ENCODE measurements at regions not wholly inside any gene's neighbourhood (a gene's known extent, or its start where the extent isn't known, plus 50 kb on each side); places are given as distances from the start of the nearest gene placed in this dataset.

GRCh38 chr2:19300961-19301360 lies 57.5 kb downstream of the OSR1 start:
- no peaks in the 10 kb centered on the region for H3K27me3 ChIP-seq
- DNase-seq (no peak), ATAC-seq (no peak)
- TF ChIP-seq POLR2A (IDR thresholded peaks at IDR 0.05) = no peak
- TF ChIP-seq CTCF (IDR thresholded peaks at IDR 0.05) = no peak
- no peaks in the 10 kb centered on the region for H3K9me3 ChIP-seq
- 47% methylated on average over 2 of the region's 2 CpGs for WGBS (ENCODE audit: insufficient coverage, low coverage, low lambda C conversion rate, missing lambda C conversion rate)
- no peak overlapping the region for H3K4me3 ChIP-seq
- no peaks in the 10 kb centered on the region for H3K4me1 ChIP-seq
- intact Hi-C loops (cut with DNase I) = no loop called here
- H3K27ac ChIP-seq = no peak overlapping the region
- H3K36me3 ChIP-seq = no peaks in the 10 kb centered on the region

GRCh38 chr2:19299522-19299921 lies 58.9 kb downstream of the OSR1 start:
- H3K27me3 ChIP-seq = no peaks in the 10 kb centered on the region
- H3K4me3 ChIP-seq = no peak overlapping the region
- H3K9me3 ChIP-seq = no peaks in the 10 kb centered on the region
- DNase-seq (no peak), ATAC-seq (peak in 3 of 4 donors; percentile 23 to 55 (median 33))
- intact Hi-C loops (cut with DNase I) = no loop called here
- TF ChIP-seq CTCF (IDR thresholded peaks at IDR 0.05) (no peak), POLR2A (IDR thresholded peaks at IDR 0.05) (no peak)
- no peaks in the 10 kb centered on the region for H3K4me1 ChIP-seq
- H3K27ac ChIP-seq = no peak overlapping the region
- H3K36me3 ChIP-seq = no peaks in the 10 kb centered on the region

- peak in 3 of 4 donors; percentile 21 to 51 (median 42) for ATAC-seq
- no peaks in the 10 kb centered on the region for H3K27me3 ChIP-seq
- H3K4me3 ChIP-seq = no peak overlapping the region
- no peaks in the 10 kb centered on the region for H3K36me3 ChIP-seq
- 64% methylated on average over 7 of the region's 7 CpGs for WGBS (ENCODE audit: insufficient coverage, low coverage, low lambda C conversion rate, missing lambda C conversion rate)
- H3K4me1 ChIP-seq = no peaks in the 10 kb centered on the region
- intact Hi-C loops (cut with DNase I) = no loop called here
- H3K9me3 ChIP-seq = no peaks in the 10 kb centered on the region
- TF ChIP-seq CTCF (IDR thresholded peaks at IDR 0.05) (no peak), POLR2A (IDR thresholded peaks at IDR 0.05) (no peak)
- no peak overlapping the region for H3K27ac ChIP-seq
- no peak for DNase-seq
Observed at GRCh38 chr2:19299032-19299431, 59.4 kb downstream of the OSR1 start.

GRCh38 chr2:19297716-19298115 lies 60.7 kb downstream of the OSR1 start:
- no peaks in the 10 kb centered on the region for H3K4me1 ChIP-seq
- H3K27me3 ChIP-seq = no peaks in the 10 kb centered on the region
- no peaks in the 10 kb centered on the region for H3K9me3 ChIP-seq
- DNase-seq (no peak), ATAC-seq (no peak)
- H3K36me3 ChIP-seq = no peaks in the 10 kb centered on the region
- no peak overlapping the region for H3K4me3 ChIP-seq
- intact Hi-C loops (cut with DNase I) = no loop called here
- TF ChIP-seq CTCF (IDR thresholded peaks at IDR 0.05) = no peak
- 72% methylated on average over 6 of the region's 7 CpGs for WGBS (ENCODE audit: insufficient coverage, low coverage, low lambda C conversion rate, missing lambda C conversion rate)
- H3K27ac ChIP-seq = no peak overlapping the region

- no peaks in the 10 kb centered on the region for H3K36me3 ChIP-seq
- TF ChIP-seq CTCF (IDR thresholded peaks at IDR 0.05) = no peak
- no peak for TF ChIP-seq POLR2A (IDR thresholded peaks at IDR 0.05)
- no peaks in the 10 kb centered on the region for H3K9me3 ChIP-seq
- H3K4me1 ChIP-seq = no peaks in the 10 kb centered on the region
- no peak overlapping the region for H3K27ac ChIP-seq
- H3K4me3 ChIP-seq = no peak overlapping the region
- DNase-seq = no peak
- H3K27me3 ChIP-seq = no peaks in the 10 kb centered on the region
- intact Hi-C loops (cut with DNase I) = no loop called here
- WGBS (ENCODE audit: insufficient coverage, low coverage, low lambda C conversion rate, missing lambda C conversion rate) = 83% methylated on average over 3 of the region's 3 CpGs
- peak in 1 of 4 donors; percentile 29 for ATAC-seq
Observed at GRCh38 chr2:19295998-19296502, 62.4 kb downstream of the OSR1 start.
